GM12878 (cell line): ENCODE measurements at regions not wholly inside any gene's neighbourhood (a gene's known extent, or its start where the extent isn't known, plus 50 kb on each side); places are given as distances from the start of the nearest gene placed in this dataset.

Experiments used
- ATAC-seq: fragments of 200-7000 bp; cut with Tn5 transposase; 3 replicates; pipeline ENCODE4 v1.9.1; 2020; ENCODE audit warnings: mild to moderate bottlenecking, moderate library complexity
- BruUV-seq: library from RNA; stranded (reverse); fragments of 400-500 nt; replicated peaks from 2 replicates; lab custom pipeline; 2021; lab: Mats Ljungman, UMichigan
- CTCF ChIA-PET: fragments of 300-600 bp; sonication (Branson Sonifier 250); formaldehyde crosslinking; extraction: SDS; loops from one replicate; lab custom pipeline; 2021; ENCODE audit warnings: inconsistent platforms; lab: Yijun Ruan, JAX
- POLR2A ChIA-PET: fragments of 350-600 bp; formaldehyde crosslinking; extraction: SDS; loops from one replicate; lab custom pipeline; 2021; ENCODE audit warnings: inconsistent platforms; lab: Charles Lee
- RAD21 ChIA-PET: fragments of 300-600 bp; sonication (Branson Sonifier 250); formaldehyde crosslinking; loops from one replicate; lab custom pipeline; 2023; ENCODE audit warnings: antibody characterized with exemption; ENCODE audit not compliant: unreplicated experiment; lab: Charles Lee
- SMC1A ChIA-PET: fragments of 300-600 bp; sonication (Branson Sonifier 250); formaldehyde crosslinking; loops from one replicate; lab custom pipeline; 2023; ENCODE audit not compliant: unreplicated experiment, uncharacterized antibody; lab: Charles Lee
- DNase-seq: peaks from one replicate; pipeline ENCODE4 v3.0.0-alpha.2; 2011; ENCODE audit warnings: low read depth, low spot score
- FAIRE-seq: peaks from 3 replicates; lab custom pipeline; 2011; peaks lifted over from hg19 to GRCh38; lab: Jason Lieb, UNC
- H2AFZ ChIP-seq: 2 replicates; pipeline ENCODE4 v1.6.0; 2011; ENCODE audit warnings: low read depth, low read length, control low read depth; ENCODE audit not compliant: control insufficient read depth
- H3K27ac ChIP-seq: 2 replicates; pipeline ENCODE4 v1.5.1; 2011; ENCODE audit warnings: control low read depth; ENCODE audit not compliant: control insufficient read depth, insufficient read depth
- H3K27me3 ChIP-seq, 2 experiments: replicated peaks in 1 of 2; 2 replicates each; pipeline versions ENCODE4 v1.6.0 to v1.6.1; 2011; ENCODE audit warnings: low read length in 1 of 2; ENCODE audit not compliant: control insufficient read depth in 2 of 2, insufficient read depth in 2 of 2
- H3K36me3 ChIP-seq, 2 experiments: 2 replicates each; pipeline ENCODE4 v1.5.1; 2011; ENCODE audit warnings: low read length in 1 of 2; ENCODE audit not compliant: control insufficient read depth in 2 of 2, insufficient read depth in 2 of 2
- H3K4me1 ChIP-seq: 2 replicates; pipeline ENCODE4 v1.6.1; 2011; ENCODE audit warnings: mild to moderate bottlenecking, low read length, moderate library complexity, mixed read lengths; ENCODE audit not compliant: control insufficient read depth, insufficient read depth
- H3K4me2 ChIP-seq: 2 replicates; pipeline ENCODE4 v1.6.0; 2011; ENCODE audit warnings: control low read depth; ENCODE audit not compliant: control insufficient read depth, insufficient read depth
- H3K4me3 ChIP-seq: fragments of 200-600 bp; sonication (generic); 2 replicates; pipeline ENCODE4 v1.5.1; 2016
- H3K79me2 ChIP-seq: 2 replicates; pipeline ENCODE4 v1.6.0; 2011; ENCODE audit warnings: low read length; ENCODE audit not compliant: control insufficient read depth, insufficient read depth
- H3K9ac ChIP-seq: 2 replicates; pipeline ENCODE4 v1.8.0; 2011; ENCODE audit warnings: low read length, control low read depth, mixed read lengths; ENCODE audit not compliant: control insufficient read depth, insufficient read depth
- H3K9me3 ChIP-seq: replicated peaks from 3 replicates; pipeline ENCODE4 v1.5.1; 2011; ENCODE audit warnings: mild to moderate bottlenecking, low read length; ENCODE audit not compliant: control insufficient read depth, insufficient read depth
- H4K20me1 ChIP-seq: 2 replicates; pipeline ENCODE4 v1.6.0; 2011; ENCODE audit not compliant: control insufficient read depth, insufficient read depth
- BRCA1 ChIP-seq: IDR thresholded peaks from 2 replicates; pipeline ENCODE4 v1.6.1; 2011; ENCODE audit warnings: low read depth, low read length, improper control_type of control experiment
- E4F1 ChIP-seq: fragments of 450-650 bp; IDR thresholded peaks from 2 replicates; pipeline ENCODE4 v1.6.1; 2018; ENCODE audit warnings: borderline replicate concordance, mild to moderate bottlenecking; ENCODE audit not compliant: partially characterized antibody
- EED ChIP-seq: sonication (generic); IDR thresholded peaks from 2 replicates; pipeline ENCODE4 v1.6.1; 2016; ENCODE audit warnings: antibody characterized with exemption, low read depth
- HDAC2 ChIP-seq: fragments of 200-600 bp; sonication (generic); IDR thresholded peaks from 2 replicates; pipeline ENCODE4 v1.6.1; 2017
- HSF1 ChIP-seq: fragments of 150-350 bp; IDR thresholded peaks from 2 replicates; pipeline ENCODE4 v1.6.1; 2014; ENCODE audit warnings: mild to moderate bottlenecking, low read depth, low read length
- JUND ChIP-seq: IDR thresholded peaks from 2 replicates; pipeline ENCODE4 v1.6.1; 2012; ENCODE audit warnings: low read depth, mild to moderate bottlenecking, low read length, improper control_type of control experiment, moderate library complexity
- MYB ChIP-seq: fragments of 150-350 bp; IDR thresholded peaks from 2 replicates; pipeline ENCODE4 v1.6.1; 2014; ENCODE audit warnings: mild to moderate bottlenecking, low read depth, low read length, borderline replicate concordance
- NR2C2 ChIP-seq: IDR thresholded peaks from 2 replicates; pipeline ENCODE4 v1.6.1; 2011; ENCODE audit warnings: borderline replicate concordance, low read depth; ENCODE audit not compliant: control insufficient read depth, insufficient read length
- RUNX3 ChIP-seq: IDR thresholded peaks from 2 replicates; pipeline ENCODE4 v1.6.1; 2012; ENCODE audit warnings: low read length, inconsistent platforms
- SMAD1 ChIP-seq: fragments of 450-650 bp; IDR thresholded peaks from 2 replicates; pipeline ENCODE4 v1.6.1; 2018; ENCODE audit warnings: mild to moderate bottlenecking, low read depth; ENCODE audit not compliant: partially characterized antibody
- SMARCA5 ChIP-seq: fragments of 450-650 bp; IDR thresholded peaks from 2 replicates; pipeline ENCODE4 v1.6.1; 2017; ENCODE audit warnings: mild to moderate bottlenecking
- SP1 ChIP-seq: IDR thresholded peaks from one replicate; pipeline ENCODE4 v1.6.1; 2011; ENCODE audit warnings: low read depth, low read length
- ZBTB11 ChIP-seq: fragments of 450-650 bp; formaldehyde crosslinking; IDR thresholded peaks from 2 replicates; pipeline ENCODE4 v1.5.0; 2022; ENCODE audit warnings: mild to moderate bottlenecking, missing genetic modification characterization
- WGBS: methylation state at CpG from one replicate; pipeline ENCODE4 v1.1.6; 2016; ENCODE audit warnings: low lambda C conversion rate; ENCODE audit not compliant: insufficient replicate concordance, insufficient coverage; ENCODE audit errors: missing lambda C conversion rate; 5-methylcytosine and 5-hydroxymethylcytosine counted together
- in situ Hi-C: fragments of 300-500 bp; cut with MboI; formaldehyde crosslinking; loops from 9 replicates; pipeline ENCODE4 v1.14.3; 2018; ENCODE audit warnings: mixed read lengths
- intact Hi-C: fragments of 100-400 bp; cut with micrococcal nuclease; formaldehyde crosslinking; loops from one replicate; pipeline ENCODE4 v1.14.2; 2022; ENCODE audit not compliant: unreplicated experiment

GRCh38 chr2:145190031-145190703 is 670.2 kb upstream of the ZEB2 start:
- CTCF ChIA-PET, result interaction anchor here (0.5 kb wide), 1 partner anchor 70 kb away, joined by 5 read pairs; no protein-coding TSS in a partner anchor
- WGBS, result 58% methylated on average over 7 of the region's 7 CpGs
- no peaks in the 10 kb centered on the region for H3K4me1 ChIP-seq
- H3K36me3 ChIP-seq, result no peaks in the 10 kb centered on the region
- H3K4me3 ChIP-seq, result no peak overlapping the region
- no peak overlapping the region for H3K4me2 ChIP-seq
- POLR2A ChIA-PET, result no interaction called here
- BruUV-seq, result no TSS peak
- RAD21 ChIA-PET, result no interaction called here
- SMC1A ChIA-PET, result interaction anchor here (0.5 kb wide), 1 partner anchor 46 kb away, joined by 3 read pairs; no protein-coding TSS in a partner anchor
- H3K9ac ChIP-seq, result no peak overlapping the region
- H3K9me3 ChIP-seq, result no peaks in the 10 kb centered on the region
- H2AFZ ChIP-seq, result no peak overlapping the region
- no peaks in the 10 kb centered on the region for H4K20me1 ChIP-seq
- no peaks in the 10 kb centered on the region for H3K27me3 ChIP-seq
- no peak for FAIRE-seq
- no peak for DNase-seq
- no peaks in the 10 kb centered on the region for H3K79me2 ChIP-seq
- H3K27ac ChIP-seq, result no peak overlapping the region
- intact Hi-C loops (no loop called here), in situ Hi-C loops (no loop called here)
- no peak for ATAC-seq
- no peak for TF ChIP-seq SP1
- no peak for TF ChIP-seq SMARCA5
- TF ChIP-seq BRCA1, result no peak
- TF ChIP-seq E4F1, result no peak
- no peak for TF ChIP-seq RUNX3
- no peak for TF ChIP-seq HSF1
- TF ChIP-seq JUND, result no peak
- TF ChIP-seq ZBTB11 (CRISPR knock-in tag), result no peak
- no peak for TF ChIP-seq NR2C2
- TF ChIP-seq HDAC2, result no peak
- no peak for TF ChIP-seq MYB
- no peak for TF ChIP-seq EED
- TF ChIP-seq SMAD1, result no peak
